Renal cortex interstitium (tissue), 11 donors: ENCODE measurements at regions not wholly inside any gene's neighbourhood (a gene's known extent, or its start where the extent isn't known, plus 50 kb on each side); places are given as distances from the start of the nearest gene placed in this dataset.
"Not testable (repeated sequence)": the region's sequence is repeated elsewhere in the genome, so short reads cannot be mapped to it uniquely, and the experiment has no call there.

Experiments used
- DNase-seq, 11 donors: peaks; one replicate each; pipeline ENCODE4 v3.0.0-alpha.2; 2013; ENCODE audit warnings: low read depth in 9 of 11, low spot score in 4 of 11; ENCODE audit errors: extremely low read depth in 1 of 11

DNA sequence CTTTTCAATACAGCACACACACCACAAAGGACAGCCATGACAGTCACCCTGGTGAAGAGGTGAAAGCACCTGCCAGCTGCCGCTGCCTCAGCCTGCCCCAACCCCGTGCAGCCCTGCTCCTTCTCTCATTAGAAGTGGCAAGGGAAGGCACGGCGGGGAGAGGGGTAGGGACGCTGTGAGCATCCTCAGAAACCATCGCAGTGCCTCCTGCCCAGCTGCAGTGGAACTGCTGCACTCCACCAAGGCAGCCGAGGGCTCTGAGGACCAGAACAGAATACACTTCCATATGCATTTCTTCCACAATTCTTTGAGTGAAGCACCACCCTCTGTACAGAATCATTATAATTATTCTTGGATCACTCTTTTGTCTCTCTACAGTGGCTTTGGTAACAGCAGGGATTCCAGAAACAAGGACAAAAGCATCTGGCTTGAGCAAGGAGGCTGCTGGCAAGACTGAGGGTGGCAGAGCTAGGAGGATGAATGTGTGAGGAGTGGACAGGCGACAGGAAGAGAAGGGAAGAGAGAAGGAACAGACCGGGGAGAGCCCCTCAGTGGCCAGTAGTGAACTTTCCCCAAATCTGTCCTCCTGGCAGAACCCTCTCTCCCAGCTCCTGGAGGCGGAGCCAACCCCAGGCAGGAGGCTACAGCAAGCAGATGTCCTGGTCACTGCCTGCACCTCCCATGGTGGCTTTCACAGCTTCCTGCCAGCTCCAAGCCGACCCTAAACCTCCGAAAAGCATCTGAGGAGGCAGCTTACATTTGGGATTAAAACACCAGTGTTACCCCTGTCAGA lies 73.2 kb downstream of the MTNR1A start:
- DNase-seq, result no peak

DNA sequence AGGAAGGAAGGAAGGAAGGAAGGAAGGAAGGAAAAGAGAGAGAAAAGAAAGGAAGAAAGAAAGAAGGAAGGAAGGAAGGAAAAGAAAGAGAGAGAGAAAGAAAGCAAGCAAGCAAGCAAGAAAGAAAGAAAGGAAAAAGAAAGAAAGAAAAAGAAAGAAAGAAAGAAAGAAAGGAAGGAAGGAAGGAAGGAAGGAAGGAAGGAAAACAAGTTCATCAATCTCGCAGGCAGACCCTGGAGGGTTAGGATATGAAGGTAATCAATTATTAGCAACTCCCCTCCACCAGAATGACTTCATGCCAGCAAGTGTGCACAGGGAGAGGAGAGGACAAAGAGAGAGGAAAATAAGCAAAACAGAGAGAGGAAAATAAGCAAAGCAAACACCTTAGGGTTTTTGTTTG lies 80.2 kb downstream of the MTNR1A start:
- DNase-seq, result no peak

DNA sequence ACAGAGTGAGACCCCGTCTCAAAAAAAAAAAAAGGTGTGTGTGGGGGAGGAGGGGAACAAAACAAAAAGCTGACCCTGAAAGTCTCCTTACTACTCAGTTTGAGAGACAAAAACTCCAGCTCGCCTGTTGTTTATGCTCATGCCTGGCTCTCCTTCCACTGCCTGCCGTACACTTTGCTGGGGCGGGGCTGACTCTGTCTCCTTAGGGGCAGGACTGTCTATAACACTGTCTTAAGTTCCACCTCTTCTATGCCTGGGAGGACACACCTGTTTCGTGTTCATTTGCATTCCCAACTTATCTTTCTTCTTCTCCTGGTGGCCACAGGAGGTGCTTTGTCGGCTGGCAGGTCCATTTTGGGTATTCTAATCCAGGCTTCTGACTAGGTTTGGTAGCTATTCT lies 81.4 kb downstream of the MTNR1A start:
- no peak for DNase-seq

DNA sequence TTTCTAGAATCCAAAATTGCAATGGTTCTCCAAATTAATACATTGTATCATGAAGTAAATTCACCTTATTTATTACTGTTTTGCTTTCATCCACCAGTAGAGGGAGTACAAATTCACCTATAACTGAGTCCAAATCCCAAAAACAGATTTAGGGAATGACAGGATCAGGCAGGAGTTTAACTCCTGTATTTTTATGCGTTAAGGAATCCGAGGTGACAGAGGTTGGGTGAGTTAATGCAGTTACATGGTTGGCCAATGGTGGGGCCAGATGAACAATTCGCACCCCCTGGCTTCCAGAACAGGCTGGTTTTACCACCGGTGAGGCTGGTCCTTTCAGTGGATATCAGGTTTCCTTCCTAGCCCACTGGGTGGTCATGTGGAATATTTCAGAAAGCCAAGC lies 82.4 kb downstream of the MTNR1A start:
- DNase-seq, result peak in 5 of 11 donors; percentile 24 to 38 (median 25)

DNA sequence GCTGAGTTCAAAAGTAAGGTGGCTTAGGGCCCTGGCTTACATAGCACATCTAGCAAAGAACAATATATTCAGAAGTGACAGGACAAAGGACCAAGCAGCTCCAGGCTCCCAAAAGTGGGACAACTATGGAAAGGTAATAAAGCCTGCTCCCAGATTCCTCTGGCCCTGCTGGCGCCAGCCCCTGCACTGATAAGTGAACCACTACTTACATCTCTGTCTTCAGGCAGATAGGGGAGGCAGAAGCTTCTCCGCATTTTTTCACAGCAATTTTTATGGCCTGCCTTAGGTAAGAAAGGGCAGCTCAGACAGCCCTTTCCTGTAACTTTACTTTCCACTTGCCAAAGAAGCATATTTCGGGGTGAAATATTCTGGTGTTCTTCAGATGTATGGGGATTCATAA lies 83.9 kb downstream of the MTNR1A start:
- DNase-seq, result no peak

DNA sequence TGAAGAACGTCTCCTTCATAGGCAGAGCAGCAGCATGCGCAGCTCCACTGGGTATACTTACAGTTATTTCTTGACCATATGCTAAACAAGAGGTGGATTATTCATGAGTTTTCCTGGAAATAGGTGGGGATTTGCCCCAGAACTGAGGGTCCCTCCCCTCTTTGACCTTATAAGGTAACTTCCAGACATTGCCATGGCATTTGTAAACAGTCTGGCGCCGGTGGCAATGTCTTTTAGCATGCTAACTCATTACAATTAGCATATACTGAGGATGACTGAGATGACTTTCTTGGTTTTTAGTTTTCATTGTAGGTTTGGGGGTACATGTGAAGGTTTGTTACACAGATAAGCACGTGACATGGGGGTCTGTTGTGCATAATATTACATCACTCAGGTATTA lies 97.3 kb downstream of the MTNR1A start:
- no peak for DNase-seq

DNA sequence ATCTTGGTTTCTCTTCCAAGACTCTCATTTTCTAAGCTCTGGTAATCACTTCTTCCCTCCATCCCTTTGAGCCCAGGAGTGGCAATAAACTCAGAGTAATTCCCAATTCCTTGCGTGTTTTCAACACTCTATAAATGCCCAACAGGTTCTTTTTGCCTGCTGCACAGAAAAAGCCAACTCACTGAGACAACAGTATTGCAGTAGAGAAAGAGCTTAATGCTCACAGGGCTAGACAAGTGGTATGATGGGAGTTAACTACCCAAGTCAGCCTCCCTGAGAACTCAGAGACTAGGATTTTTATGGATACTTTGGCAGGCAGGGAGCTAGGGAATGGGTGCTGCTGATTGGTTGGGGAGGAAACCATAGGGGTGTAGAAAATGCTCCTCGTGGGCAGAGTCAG lies 103.4 kb downstream of the MTNR1A start:
- DNase-seq, result no peak

DNA sequence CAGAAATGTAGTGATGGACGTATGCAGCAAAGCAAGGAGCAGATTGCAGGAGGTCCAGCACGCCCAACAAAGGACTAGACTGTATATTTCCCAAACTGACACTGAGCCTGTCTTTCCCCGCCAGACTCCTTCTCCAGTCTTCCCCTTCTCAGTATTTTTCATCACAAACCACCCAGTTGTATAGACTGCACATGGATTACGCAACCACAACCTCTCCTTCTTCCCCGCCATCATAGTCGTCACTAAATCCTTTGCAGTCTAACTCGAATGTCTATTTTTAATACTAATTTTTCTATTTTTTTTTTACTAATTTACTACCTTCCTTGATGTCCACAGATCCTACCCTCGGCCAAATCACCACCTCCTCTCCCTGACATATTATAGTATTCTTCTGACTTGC lies 105.4 kb downstream of the MTNR1A start:
- DNase-seq, result no peak

DNA sequence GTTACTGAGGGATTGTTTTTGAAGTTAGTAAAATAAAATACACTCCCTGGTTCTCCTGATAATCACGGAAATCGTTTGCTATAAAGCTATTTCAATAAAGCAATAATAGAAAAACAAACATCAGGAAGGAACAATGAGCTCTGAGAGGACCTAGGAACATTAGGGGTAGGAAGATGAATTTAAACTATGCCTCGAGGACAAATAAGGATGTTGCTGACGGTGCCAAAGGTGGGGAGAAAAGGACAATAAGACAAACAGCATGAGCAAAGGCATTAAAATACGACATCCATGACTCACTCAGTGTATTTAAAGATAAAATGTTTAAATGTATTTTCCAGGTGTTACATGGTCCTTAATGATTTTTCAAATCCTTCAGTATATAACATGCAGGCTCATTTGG lies 110.3 kb downstream of the MTNR1A start:
- DNase-seq, result no peak

DNA sequence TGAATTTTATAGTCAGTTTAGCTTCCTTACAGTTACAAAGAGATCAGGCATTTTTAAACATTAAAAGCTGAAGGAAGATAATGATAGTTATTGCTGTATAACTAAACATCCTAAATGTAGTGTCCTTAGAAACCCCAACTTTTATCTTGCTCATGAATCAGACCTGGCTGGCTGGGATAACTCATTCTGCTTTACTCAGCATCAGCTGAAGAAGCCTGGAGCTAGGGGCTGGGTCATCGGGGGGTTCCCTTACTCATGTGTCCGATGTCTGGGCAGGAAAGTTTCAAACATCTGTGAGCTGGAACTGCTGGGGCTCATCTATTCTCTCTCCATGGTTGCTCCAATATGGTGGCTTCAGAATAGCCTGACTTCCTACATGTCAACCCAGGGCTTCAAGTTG lies 113.9 kb downstream of the MTNR1A start:
- DNase-seq, result no peak

DNA sequence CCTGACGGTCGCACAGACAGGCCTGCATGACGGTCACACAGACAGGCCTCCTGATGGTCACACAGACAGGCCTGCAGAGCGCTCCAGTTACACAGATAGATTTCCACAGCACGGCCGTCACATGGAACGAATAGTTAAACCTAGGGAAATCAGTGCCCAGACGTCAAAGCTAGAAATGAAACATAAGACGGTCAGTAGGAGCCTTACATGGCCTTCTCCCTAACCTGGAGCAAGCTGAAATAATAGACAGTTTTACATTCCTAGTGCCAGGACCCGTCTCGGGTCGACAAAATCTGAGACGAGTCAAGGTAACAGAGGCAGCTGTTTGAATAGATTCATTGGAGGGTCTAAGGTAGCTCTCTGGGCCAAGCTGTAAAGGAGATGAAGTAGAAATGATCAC lies 126.9 kb downstream of the MTNR1A start:
- peak in 1 of 11 donors; percentile 6 for DNase-seq

DNA sequence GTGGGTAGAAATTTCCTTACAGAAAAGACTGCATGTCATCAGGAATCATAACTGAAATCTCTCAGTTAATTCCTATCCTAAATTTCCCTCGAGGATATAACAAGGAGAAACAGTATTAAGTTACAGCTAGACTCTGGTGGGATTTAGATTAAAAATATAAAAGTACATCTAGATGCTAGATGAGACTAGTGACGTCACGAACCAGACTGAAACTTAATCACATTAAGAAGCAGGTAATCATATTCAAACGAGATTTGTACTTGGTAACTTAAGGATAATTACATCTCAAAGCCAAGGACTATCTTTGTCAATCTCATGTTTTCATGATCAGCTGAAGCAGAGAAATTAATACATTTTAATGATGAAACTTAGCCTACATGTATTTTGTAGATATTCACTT lies 130.6 kb downstream of the MTNR1A start:
- DNase-seq, result no peak

DNA sequence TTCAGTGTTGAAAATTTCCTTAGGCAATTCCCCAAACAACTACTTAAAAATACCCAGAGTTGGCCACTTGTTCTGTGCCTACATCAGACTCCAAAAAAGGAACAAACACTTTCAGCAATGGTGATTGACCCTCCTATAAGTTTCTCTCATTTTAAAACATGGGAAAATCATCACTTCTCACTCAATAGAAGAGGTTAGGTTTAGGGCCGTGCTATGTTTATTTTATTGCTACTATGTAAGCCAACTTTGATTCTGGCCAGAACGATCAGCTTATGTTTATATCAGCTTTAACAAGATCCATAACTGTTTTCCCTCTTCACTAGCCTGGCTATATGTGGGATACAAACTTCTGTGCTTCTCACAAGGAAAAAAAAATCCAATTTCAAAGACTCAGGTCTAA lies 133.1 kb downstream of the MTNR1A start:
- no peak for DNase-seq

DNA sequence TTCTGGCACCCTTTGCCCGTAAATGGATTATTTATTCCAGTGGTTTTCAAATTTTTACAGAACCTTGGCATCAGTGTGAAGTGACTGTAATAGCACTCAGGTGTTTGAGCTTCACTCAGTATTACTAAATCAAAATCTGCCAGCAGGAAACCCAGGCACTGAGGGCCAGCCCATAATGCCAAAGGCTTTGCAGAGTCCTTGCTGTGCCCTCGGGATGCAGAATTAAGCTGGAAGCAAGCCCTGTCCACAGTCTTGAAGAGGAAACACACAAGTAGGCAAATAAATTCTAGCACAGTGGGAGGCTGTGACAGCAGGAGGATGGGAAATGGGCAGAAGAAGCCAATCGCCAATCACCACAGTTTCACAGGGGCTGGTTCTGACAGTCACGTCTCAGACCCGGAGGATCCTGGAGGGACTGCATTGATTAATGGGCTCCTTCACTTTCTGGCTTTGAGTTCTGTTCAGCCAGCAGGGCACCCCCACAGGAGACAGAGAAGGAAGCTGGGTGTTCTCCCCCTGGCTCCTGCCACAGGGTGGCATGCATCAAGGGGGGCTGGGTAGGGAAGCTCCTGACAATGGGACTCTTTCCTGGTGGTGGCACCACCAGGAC lies 138.8 kb downstream of the MTNR1A start:
- DNase-seq, result no peak

DNA sequence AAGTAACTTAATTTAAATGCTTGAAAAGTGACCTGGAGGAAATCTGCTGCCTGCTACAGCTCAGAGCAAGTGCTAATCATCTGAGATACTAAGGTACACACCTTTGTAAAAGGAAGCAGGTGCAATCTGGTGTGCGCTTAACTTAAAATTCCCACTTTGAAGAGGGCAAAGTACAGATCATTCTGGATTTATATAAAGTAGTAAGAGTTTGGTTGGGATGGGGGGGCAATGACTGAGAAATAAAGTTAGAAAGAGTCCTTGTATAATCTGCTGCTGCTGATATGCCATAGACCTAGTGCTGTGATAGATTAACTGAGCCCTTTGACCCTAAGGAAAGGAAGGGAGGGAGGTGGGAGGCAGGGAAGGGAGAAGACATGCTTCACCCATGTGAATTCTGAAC lies 141.0 kb downstream of the MTNR1A start:
- DNase-seq, result peak in 1 of 11 donors; percentile 8

DNA sequence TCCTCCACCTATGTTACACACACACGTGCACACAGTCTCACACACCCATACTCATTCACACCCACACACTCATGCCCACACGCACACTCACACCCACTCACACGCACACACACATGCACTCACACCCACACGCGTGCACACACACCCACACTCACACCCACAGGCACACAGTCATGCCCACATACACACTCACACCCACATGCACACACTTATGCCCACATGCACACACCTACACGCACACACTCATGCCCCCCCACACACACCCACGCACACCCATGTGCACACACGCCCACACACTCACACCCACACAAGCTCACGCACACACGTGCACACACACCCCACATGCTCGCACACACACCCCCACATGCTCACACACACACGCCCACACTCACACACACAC lies 140.0 kb downstream of the F11 start:
- DNase-seq, result no peak

DNA sequence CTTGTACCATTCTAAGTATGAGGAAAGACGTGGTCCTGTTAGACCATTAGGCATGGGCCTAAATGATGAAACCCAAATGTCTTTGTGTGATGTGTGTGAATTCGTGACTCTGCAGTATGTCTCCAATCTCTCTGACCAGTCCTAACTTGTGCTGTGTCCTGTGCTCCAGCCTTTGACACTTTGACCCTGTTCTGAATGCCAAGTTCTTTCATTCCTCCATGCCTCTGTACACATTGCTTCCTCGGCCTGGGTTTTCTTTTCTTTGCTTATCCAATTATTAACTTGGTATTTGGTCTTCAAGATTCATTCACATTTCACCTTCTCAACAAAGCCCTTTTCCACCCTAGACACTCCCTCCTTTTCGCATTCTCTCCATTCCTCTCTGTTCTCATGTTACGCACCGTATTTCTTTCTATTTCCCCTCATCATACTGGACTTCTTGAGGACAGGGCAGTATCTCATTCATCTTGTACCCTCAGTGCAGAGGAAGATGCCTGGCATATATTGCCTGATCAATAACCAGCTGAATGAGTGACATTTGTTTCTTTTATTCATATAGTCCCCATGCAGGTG lies 138.7 kb downstream of the F11 start:
- DNase-seq, result no peak

DNA sequence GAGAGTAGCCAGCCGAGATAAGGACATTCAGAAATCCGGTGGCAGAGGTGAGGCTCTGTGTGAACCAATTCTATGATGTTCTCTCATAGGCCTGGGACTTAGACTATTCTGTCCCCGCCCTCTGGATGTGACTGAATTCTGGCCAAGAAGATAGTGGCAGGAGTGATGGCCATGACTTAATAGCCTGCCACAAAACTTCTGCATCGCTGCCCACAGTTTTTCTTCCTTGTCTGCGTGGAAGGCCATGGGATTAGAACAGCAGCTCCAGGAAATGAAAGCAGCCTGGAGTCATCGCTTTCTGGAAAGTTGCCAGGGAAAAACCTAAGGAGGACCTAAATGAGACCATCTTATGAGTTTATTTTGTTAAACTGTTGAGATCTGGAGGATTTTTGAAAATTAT lies 134.7 kb downstream of the F11 start:
- no peak for DNase-seq

DNA sequence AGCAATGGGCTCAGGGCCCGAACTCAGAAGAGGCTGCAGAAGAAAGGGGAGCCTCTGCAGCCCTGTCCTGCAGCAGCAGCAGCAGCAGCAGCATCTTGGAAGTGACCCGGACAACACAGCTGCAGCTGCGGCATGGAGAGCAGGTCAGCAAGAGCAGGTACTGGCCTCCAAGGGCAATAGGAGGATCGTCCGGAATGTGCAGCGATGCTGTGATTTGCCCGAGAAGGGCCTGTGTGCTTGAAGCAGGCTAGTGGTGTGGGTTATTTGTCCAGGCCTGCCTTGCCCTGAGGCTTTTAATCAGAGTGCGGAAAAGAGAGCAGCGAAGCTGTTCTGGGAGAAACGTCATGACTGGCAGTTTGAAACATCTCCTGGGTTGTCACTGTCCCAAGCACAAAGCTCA lies 126.0 kb downstream of the F11 start:
- no peak for DNase-seq

DNA sequence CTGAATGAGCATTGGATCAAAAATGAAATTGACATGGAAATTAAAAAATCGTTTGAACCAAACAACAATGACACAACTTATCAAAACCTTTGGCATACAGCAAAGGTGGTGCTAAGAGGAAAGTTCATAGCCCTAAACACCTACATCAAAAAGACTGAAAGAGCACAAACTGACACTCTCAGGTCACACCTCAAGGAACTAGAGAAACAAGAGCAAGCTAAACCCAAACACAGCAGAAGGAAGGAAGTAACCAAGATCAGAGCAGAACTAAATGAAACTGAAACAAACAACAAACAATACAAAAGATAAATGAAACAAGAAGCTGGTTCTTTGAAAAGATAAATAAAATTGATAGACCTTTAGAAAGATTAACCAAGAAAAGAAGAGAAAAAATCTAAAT lies 118.3 kb downstream of the F11 start:
- not testable (repeated sequence) for DNase-seq

DNA sequence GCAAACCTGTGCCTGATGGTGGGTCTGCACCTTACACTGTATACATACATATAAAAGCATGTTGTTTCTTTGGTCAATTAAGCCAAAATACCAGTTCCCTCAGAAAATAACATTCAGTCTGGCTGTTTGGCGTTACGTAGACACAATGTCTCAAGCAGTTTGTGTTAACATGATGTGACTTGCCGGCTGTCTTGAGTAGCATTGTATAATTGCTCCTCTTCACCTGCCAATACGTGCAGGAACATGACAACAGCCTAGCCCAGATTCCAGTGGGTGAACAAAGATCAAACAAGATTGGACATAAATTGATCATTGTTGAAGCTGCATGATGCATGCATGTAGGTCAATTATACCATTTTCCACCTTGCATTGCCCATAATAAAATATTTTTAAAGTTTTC lies 102.3 kb downstream of the F11 start:
- no peak for DNase-seq
